Colonic mucosa (tissue), 4 donors: ENCODE measurements at regions not wholly inside any gene's neighbourhood (a gene's known extent, or its start where the extent isn't known, plus 50 kb on each side); places are given as distances from the start of the nearest gene placed in this dataset.
"Not testable (repeated sequence)": the region's sequence is repeated elsewhere in the genome, so short reads cannot be mapped to it uniquely, and the experiment has no call there.

Experiments
- DNase-seq: peaks from one replicate; pipeline ENCODE4 v3.0.0-alpha.2; 2020
- H3K27ac ChIP-seq: fragments of 200-600 bp; one replicate; pipeline ENCODE4 v1.8.0; 2021
- H3K27me3 ChIP-seq: fragments of 200-600 bp; one replicate; pipeline ENCODE4 v1.8.0; 2021
- H3K36me3 ChIP-seq: fragments of 200-600 bp; one replicate; pipeline ENCODE4 v1.8.0; 2021
- H3K4me1 ChIP-seq: fragments of 200-600 bp; one replicate; pipeline ENCODE4 v1.8.0; 2021; ENCODE audit warnings: mild to moderate bottlenecking
- H3K4me3 ChIP-seq: fragments of 200-600 bp; one replicate; pipeline ENCODE4 v1.8.0; 2021
- H3K9ac ChIP-seq, 2 donors: one replicate each; pipeline ENCODE4 v1.7.0; 2013; ENCODE audit warnings: control low read depth in 2 of 2, low read depth in 2 of 2, low read length in 2 of 2
- H3K9me3 ChIP-seq: fragments of 200-600 bp; one replicate; pipeline ENCODE4 v1.8.0; 2021
- intact Hi-C: fragments of 100-400 bp; cut with DNase I; formaldehyde crosslinking; loops from one replicate; pipeline ENCODE4 v1.14.1; 2022
- TF ChIP-seq, protein P1 (sequence below): fragments of 200-600 bp; IDR thresholded peaks from one replicate; pipeline ENCODE4 v1.8.0; 2022; ENCODE audit warnings: antibody characterized with exemption, mild to moderate bottlenecking
- donor health status: healthy.
- donor health status: DM: no; HTN: no; CAD: no.
- donor health status: DM: no; HTN: no; CAD: no.

DNA sequence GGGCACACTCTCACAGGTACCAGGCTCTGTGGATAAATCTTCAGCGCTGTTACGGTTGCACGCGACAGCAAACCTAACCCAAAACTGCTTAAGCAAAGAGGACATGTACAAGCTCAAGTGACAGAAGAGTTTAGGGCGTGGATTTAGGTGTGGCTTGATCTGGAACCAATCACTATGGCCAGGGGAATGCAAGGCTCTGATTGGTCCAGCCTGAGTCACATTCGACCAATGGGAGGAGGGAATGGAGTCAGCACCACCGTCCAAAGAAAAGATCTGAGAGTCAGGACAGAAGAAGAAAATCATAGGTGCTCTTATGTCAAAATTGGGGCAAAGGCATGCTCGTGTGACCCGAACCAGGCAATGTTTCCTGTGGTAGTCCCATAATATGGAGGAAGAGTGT lies 139.0 kb downstream of the TRIM43 start:
- no peaks in the 10 kb centered on the region for H3K27me3 ChIP-seq
- intact Hi-C loops = loop anchor here (10.0 kb wide), 1 partner anchor 386 kb away; no protein-coding TSS in a partner anchor
- no peak for DNase-seq
- no peaks in the 10 kb centered on the region for H3K4me1 ChIP-seq
- H3K9me3 ChIP-seq = no peaks in the 10 kb centered on the region
- H3K27ac ChIP-seq = no peak overlapping the region
- TF ChIP-seq, protein P1, sequence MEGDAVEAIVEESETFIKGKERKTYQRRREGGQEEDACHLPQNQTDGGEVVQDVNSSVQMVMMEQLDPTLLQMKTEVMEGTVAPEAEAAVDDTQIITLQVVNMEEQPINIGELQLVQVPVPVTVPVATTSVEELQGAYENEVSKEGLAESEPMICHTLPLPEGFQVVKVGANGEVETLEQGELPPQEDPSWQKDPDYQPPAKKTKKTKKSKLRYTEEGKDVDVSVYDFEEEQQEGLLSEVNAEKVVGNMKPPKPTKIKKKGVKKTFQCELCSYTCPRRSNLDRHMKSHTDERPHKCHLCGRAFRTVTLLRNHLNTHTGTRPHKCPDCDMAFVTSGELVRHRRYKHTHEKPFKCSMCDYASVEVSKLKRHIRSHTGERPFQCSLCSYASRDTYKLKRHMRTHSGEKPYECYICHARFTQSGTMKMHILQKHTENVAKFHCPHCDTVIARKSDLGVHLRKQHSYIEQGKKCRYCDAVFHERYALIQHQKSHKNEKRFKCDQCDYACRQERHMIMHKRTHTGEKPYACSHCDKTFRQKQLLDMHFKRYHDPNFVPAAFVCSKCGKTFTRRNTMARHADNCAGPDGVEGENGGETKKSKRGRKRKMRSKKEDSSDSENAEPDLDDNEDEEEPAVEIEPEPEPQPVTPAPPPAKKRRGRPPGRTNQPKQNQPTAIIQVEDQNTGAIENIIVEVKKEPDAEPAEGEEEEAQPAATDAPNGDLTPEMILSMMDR = no peak
- no peak overlapping the region for H3K4me3 ChIP-seq
- no peaks in the 10 kb centered on the region for H3K36me3 ChIP-seq
- no peak overlapping the region for H3K9ac ChIP-seq

DNA sequence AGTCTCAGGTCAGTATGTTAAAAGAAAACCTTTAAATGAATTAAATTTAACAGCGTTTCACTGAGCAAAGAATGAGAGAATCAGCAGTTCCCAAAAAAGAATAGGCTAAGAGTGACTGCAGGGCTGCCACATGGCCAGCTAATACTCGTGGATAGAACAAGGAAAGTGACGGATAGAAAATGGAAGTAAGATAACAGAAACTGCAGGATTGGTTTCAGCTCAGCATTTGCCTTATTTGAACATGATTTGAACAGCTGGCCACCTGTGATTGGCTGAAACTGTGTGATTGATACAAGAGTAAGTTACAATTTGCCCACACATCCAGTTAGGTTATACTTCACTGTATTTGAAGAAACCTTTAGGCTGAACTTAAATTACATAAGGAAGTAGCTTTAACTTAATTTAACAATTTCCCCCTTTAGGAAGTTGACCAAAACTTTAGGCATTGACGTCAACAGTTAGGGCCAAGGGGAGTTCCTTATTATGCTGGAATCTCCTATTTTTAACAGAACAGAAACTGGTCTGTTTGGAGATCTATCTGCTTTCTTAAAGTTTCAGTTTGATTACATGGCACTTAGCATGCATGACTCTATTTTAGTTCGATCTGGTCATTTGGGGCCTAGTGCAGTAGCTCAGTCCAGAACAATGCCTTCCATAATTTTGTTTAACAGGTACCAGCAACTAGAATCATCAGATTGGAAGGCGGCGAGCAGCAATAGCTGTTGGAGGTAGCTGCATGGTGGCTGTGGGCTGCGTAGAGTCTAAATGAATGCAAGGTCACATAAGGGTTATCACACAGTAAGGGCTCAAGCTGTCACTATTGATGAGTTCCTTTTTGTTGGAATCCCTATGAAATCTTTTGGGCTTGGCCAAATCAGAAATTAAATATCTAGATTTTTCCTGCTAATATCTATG lies 143.4 kb downstream of the TRIM43 start:
- no peak for DNase-seq
- Histone ChIP-seq H3K9ac (no peak overlapping the region), H3K27ac (no peak overlapping the region), H3K27me3 (no peaks in the 10 kb centered on the region), H3K4me1 (no peaks in the 10 kb centered on the region), H3K9me3 (no peaks in the 10 kb centered on the region), H3K36me3 (no peaks in the 10 kb centered on the region), H3K4me3 (no peak overlapping the region)
- TF ChIP-seq, protein P1 = no peak
- intact Hi-C loops = loop anchor here (10.0 kb wide), 1 partner anchor 390 kb away; no protein-coding TSS in a partner anchor

DNA sequence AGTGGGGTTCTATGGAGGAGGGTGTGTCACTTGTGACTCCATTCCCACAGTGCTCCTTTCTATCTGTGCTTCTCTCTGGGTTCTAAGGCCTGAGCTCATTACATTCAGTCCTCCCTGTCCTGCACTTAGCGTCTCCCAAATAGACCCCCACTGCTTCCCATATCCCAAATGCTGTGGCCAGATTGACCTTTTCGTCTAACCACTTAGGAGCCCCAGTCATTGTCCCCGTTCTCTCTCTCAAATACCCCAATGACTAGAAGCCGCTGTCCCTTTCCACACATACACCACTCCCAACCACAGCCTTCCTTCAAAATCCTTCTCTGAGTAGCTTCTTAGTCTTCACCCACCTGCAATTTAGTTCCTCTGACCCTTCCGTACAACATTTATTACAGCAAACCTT lies 146.5 kb downstream of the TRIM43 start:
- Histone ChIP-seq H3K4me1 (no peaks in the 10 kb centered on the region), H3K9ac (no peak overlapping the region), H3K27me3 (no peaks in the 10 kb centered on the region), H3K4me3 (no peak overlapping the region), H3K27ac (no peak overlapping the region), H3K9me3 (no peaks in the 10 kb centered on the region), H3K36me3 (no peaks in the 10 kb centered on the region)
- intact Hi-C loops = loop anchor here (10.0 kb wide), 1 partner anchor 394 kb away; no protein-coding TSS in a partner anchor
- no peak for DNase-seq
- TF ChIP-seq, protein P1 = no peak

DNA sequence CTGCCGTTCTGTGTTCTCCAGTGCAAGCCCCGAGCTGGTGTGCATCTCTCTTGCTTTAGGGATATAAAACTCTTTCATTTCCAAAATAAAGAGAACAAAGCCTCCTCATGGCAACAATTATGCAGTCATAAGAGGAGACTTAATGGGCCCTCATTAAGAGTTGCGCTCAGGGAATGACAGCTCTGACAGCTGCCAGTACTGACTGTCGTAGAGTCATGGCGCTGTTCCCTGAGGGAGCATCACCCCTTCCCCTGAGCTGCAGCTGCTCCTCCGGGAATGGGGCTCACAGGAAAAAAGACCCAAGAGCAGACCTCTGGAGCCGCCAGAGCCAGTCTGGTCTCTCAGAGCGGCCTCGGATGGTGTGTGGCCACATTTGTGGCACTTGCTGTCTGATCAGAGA lies 160.3 kb downstream of the TRIM43 start:
- H3K36me3 ChIP-seq, H3K4me1 ChIP-seq, H3K4me3 ChIP-seq, DNase-seq, intact Hi-C loops, H3K27ac ChIP-seq, H3K9ac ChIP-seq, H3K27me3 ChIP-seq, H3K9me3 ChIP-seq: not testable (repeated sequence)

DNA sequence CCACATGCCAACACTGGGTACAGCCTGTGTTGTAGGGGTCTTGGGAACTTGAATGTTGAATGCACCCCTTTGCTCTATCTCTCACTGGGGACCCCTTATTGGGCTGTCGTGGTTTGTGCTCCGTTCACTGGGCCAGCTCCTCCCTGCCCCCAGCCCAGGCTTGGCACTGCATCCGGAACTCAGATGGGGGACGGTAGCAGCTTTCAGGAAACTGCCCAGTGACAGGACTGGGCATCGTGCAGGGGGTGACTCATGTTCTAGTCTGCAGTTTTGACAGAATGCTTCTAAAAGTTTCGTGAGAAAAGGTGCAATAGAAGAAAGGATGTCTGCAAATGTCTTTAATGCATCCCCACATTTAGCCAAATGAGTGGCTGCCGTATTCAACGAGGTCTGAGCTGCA lies 162.0 kb downstream of the TRIM43 start:
- H3K4me3 ChIP-seq, H3K4me1 ChIP-seq, H3K36me3 ChIP-seq, intact Hi-C loops, H3K27ac ChIP-seq, H3K9ac ChIP-seq, H3K27me3 ChIP-seq, DNase-seq, H3K9me3 ChIP-seq: not testable (repeated sequence)

DNA sequence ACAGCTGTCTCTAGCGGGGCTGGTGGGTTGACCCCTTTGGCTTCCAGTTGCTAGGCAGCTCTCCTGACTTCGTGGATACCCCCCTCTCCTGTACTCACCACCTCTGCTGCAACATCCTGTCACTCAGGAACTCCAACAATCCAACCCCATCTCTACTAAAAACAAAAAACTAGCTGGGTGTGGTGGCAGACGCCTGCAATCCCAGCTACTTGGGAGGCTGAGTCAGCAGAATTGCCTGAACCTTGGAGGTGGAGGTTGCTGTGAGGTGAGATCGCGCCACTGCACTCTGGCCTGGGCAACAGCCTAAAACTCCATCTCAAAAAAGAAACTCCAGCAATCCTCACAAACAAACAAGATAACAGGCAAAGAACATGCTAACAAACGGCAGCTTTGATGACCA lies 162.4 kb downstream of the TRIM43 start:
- H3K4me3 ChIP-seq, H3K4me1 ChIP-seq, H3K36me3 ChIP-seq, H3K27ac ChIP-seq, intact Hi-C loops, H3K27me3 ChIP-seq, H3K9me3 ChIP-seq, DNase-seq, H3K9ac ChIP-seq: not testable (repeated sequence)

DNA sequence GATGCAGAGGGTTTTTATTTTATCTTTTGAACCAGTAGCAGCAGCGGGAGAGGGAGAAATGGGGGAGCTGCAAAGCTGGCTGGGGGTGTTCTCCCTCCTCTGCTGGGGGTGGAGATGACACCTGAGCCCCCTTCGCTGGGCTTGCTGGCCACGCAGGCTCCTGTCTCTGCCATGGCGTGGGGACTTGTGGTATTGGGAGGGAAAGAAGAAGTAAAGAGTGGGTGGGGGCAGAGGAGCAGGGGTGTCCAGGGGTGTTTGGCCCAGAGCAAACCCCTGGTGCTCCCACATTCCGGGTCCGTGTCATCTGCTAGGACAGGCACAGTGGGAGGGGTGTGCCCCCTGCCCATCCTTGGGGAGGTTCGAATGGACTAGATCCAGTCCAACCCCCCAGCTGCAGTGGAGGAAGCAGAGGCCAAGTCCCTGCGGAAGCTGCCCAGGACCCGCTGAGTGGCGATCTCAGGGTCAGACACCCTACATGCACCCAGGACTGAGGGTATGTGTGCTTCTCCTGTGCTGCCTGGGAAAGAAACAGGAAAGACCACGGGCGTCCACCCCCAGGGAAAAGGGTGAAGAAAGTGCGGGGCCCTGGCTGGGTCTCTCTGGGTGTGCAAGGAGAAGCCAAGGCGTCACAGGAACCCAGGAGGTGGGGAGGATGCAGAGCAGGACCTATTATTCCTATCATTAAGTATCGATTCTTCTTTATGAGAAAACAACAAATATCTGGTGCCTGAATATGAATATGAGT lies 163.2 kb downstream of the TRIM43 start:
- H3K9ac ChIP-seq, H3K27me3 ChIP-seq, DNase-seq, H3K36me3 ChIP-seq, H3K27ac ChIP-seq, H3K4me3 ChIP-seq, H3K9me3 ChIP-seq, intact Hi-C loops, H3K4me1 ChIP-seq: not testable (repeated sequence)

DNA sequence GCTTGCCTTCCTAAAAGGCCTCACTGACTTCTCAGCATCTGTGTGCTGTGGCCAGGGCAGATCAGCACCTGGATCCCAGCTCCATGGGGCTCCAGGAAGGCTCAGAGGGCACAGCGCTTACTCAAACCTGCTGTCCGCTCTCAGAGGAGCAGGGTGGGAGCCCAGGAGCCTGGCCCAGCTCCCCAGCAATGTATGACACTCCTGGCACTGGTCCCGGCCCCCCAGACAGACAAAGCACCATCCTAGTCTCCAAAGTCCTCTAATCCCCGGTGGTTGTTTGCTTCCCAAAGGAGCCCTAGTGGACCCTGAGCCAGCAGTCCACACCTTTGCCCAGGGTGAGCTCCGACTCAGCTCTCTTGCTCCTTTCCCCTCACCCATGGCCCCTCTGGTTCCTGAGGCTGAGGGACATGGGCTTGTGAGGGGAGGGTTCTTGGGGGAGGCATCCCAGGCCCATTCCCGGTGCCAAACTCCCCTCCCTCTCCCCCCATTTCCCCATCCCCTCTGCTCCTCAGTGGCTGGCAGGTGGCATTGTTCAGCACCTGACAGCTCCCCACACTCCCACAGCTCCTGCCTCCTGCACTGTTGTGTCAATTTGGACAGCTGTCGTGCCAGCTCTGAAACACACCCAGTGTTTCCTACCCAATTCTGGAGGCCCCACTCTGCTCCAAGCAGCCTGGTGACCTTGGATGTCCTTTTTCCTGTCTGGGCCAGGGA lies 164.3 kb downstream of the TRIM43 start:
- H3K27ac ChIP-seq, intact Hi-C loops, DNase-seq, H3K36me3 ChIP-seq, H3K4me3 ChIP-seq, H3K9me3 ChIP-seq, H3K9ac ChIP-seq, H3K27me3 ChIP-seq, H3K4me1 ChIP-seq: not testable (repeated sequence)
